ENCODE measurements at regions not wholly inside any gene's neighbourhood (a gene's known extent, or its start where the extent isn't known, plus 50 kb on each side); places are given as distances from the start of the nearest gene placed in this dataset.

DNA sequence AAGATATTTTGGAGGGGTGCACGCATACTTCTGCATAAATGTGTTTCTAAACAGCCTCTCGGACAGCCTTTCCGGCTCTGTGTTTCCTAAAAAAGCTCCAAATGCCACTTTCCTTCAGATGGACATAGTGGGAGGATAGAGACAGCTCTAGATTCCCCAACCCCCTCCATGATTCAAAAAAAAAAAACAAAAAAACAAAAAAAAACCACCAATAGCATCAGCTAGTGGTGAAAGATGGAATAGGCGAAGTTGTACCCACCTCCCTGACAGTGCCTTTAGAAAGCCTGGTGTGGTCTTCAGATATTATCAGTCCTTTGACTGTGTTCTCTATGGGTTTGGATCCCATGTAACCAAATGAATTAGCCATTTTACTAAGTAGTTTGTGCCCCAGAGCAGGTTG lies 94.1 kb downstream of the PHETA1 start:
- Histone ChIP-seq H3K79me2 (ENCODE audit: control insufficient read depth, insufficient read depth, low read length) (no peaks in the 10 kb centered on the region), H3K4me2 (replicated peaks; ENCODE audit: low read depth, low read length, poor library complexity, severe bottlenecking) (no peak overlapping the region), H4K20me1 (ENCODE audit: control insufficient read depth, insufficient read depth, low read length, poor library complexity, severe bottlenecking) (no peaks in the 10 kb centered on the region), H2AFZ (ENCODE audit: insufficient read depth, low read depth, low read length, poor library complexity, severe bottlenecking) (no peak overlapping the region), H3K4me3 (ENCODE audit: control extremely low read depth in 1 of 5, extremely low read depth in 1 of 5, insufficient read depth in 1 of 5, low read depth in 2 of 5, low read length in 4 of 5) (no peak overlapping the region), H3K27me3 (replicated peaks in 1 of 4; ENCODE audit: control extremely low read depth in 1 of 4, control insufficient read depth in 3 of 4, insufficient read depth in 4 of 4, low read length in 3 of 4) (peaks cover 0 to 6% (median 2%) of the 10 kb centered on the region in 4 experiments), H3K4me1 (ENCODE audit: control insufficient read depth in 2 of 2, insufficient read depth in 2 of 2, low read length in 2 of 2) (no peaks in the 10 kb centered on the region), H3K36me3 (replicated peaks in 1 of 2; ENCODE audit: control extremely low read depth in 1 of 2, control insufficient read depth in 1 of 2, extremely low read depth in 1 of 2, insufficient read depth in 2 of 2, low read length in 1 of 2) (no peaks in the 10 kb centered on the region), H3K9me3 (ENCODE audit: control extremely low read depth in 1 of 3, control insufficient read depth in 2 of 3, insufficient read depth in 1 of 3, low read length in 2 of 3) (peaks cover 0 to 13% (median 0%) of the 10 kb centered on the region in 3 donors), H3K9ac (ENCODE audit: low read length) (no peak overlapping the region), H3K27ac (ENCODE audit: low read length in 2 of 2) (no peak overlapping the region)
- no peak for TF ChIP-seq EZH2 (IDR thresholded peaks at IDR 0.05; ENCODE audit: borderline replicate concordance, insufficient read depth, low read depth, low read length, poor library complexity, severe bottlenecking)
- TF ChIP-seq, protein P1, sequence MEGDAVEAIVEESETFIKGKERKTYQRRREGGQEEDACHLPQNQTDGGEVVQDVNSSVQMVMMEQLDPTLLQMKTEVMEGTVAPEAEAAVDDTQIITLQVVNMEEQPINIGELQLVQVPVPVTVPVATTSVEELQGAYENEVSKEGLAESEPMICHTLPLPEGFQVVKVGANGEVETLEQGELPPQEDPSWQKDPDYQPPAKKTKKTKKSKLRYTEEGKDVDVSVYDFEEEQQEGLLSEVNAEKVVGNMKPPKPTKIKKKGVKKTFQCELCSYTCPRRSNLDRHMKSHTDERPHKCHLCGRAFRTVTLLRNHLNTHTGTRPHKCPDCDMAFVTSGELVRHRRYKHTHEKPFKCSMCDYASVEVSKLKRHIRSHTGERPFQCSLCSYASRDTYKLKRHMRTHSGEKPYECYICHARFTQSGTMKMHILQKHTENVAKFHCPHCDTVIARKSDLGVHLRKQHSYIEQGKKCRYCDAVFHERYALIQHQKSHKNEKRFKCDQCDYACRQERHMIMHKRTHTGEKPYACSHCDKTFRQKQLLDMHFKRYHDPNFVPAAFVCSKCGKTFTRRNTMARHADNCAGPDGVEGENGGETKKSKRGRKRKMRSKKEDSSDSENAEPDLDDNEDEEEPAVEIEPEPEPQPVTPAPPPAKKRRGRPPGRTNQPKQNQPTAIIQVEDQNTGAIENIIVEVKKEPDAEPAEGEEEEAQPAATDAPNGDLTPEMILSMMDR (IDR thresholded peaks at IDR 0.05), result no peak
- H3K27ac Mint-ChIP-seq, result no peak overlapping the region
- ChIA-PET CTCF (interaction anchor here (0.5 kb wide), 1 partner anchor 237 kb away, joined by 5 read pairs; no protein-coding TSS in a partner anchor), POLR2A (interaction anchor here (0.7 kb wide), 1 partner anchor 185 kb away, joined by 3 read pairs; no protein-coding TSS in a partner anchor)
- WGBS (ENCODE audit: insufficient coverage), result no CpG with 5 or more reads among the region's 4 CpGs
- H3K4me3 Mint-ChIP-seq, result no peak overlapping the region
- H3K9me3 Mint-ChIP-seq (ENCODE audit: insufficient read depth), result no peaks in the 10 kb centered on the region
- no peak for ATAC-seq (ENCODE audit: low read depth)
- DNase-seq, result no peak
- H3K27me3 Mint-ChIP-seq, result peaks cover 36% of the 10 kb centered on the region
- intact Hi-C loops (cut with micrococcal nuclease), result no loop called here
- H3K4me1 Mint-ChIP-seq, result no peaks in the 10 kb centered on the region

DNA sequence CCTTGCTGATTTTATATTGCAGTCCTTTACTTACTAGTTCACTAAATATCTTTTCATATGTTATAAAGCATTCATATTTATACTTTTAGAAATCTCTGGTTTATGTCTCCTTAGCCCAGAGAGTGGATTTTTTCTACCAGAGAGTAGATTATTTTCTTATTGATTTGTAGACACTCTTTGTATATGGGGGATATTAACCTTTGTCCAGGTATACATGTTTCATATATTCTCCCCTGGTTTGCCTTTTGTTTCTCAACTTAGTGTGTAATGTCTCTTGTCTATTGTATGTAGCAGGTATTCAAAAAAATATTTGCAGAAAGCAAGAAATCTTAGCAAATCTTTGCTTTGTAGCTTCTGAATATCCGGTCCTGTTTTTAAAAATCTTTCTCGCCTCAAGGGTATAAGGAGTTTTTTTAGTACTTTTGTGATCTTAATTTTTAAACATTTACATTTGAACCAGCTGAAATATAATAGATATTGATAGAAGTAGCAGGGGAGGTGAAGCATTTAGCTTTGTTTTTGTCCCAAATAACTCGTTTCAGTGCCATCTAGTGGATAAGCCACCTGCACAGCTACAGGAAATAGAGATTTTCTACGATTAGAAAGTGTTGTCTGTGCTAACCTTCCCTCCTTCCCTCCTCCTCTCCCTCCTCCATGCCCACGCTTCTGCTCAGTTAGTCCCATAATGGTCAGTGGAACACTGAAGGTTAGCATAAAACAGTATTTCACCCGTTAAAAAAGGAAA lies 97.0 kb downstream of the PHETA1 start:
- ChIA-PET CTCF (interaction anchor here (0.6 to 1.5 kb wide), 2 partner anchors 10 to 350 kb away, joined by 3 to 5 read pairs; no protein-coding TSS in a partner anchor), POLR2A (interaction anchor here (0.6 kb wide), 1 partner anchor 544 kb away, joined by 4 read pairs; no protein-coding TSS in a partner anchor)
- peaks cover 0 to 3% (median 0%) of the 10 kb centered on the region in 3 donors for H3K9me3 ChIP-seq (ENCODE audit: control extremely low read depth in 1 of 3, control insufficient read depth in 2 of 3, insufficient read depth in 1 of 3, low read length in 2 of 3)
- Mint-ChIP-seq H3K4me3 (no peak overlapping the region), H3K4me1 (no peaks in the 10 kb centered on the region), H3K27me3 (peaks cover 24% of the 10 kb centered on the region), H3K9me3 (ENCODE audit: insufficient read depth) (no peaks in the 10 kb centered on the region), H3K27ac (no peak overlapping the region)
- no peak overlapping the region for H3K4me2 ChIP-seq (replicated peaks; ENCODE audit: low read depth, low read length, poor library complexity, severe bottlenecking)
- TF ChIP-seq, protein P1 (IDR thresholded peaks at IDR 0.05), result no peak
- no peak for TF ChIP-seq EZH2 (IDR thresholded peaks at IDR 0.05; ENCODE audit: borderline replicate concordance, insufficient read depth, low read depth, low read length, poor library complexity, severe bottlenecking)
- ATAC-seq (ENCODE audit: low read depth) (no peak), DNase-seq (no peak)
- H3K4me1 ChIP-seq (ENCODE audit: control insufficient read depth in 2 of 2, insufficient read depth in 2 of 2, low read length in 2 of 2), result no peaks in the 10 kb centered on the region
- no peaks in the 10 kb centered on the region for H3K36me3 ChIP-seq (replicated peaks in 1 of 2; ENCODE audit: control extremely low read depth in 1 of 2, control insufficient read depth in 1 of 2, extremely low read depth in 1 of 2, insufficient read depth in 2 of 2, low read length in 1 of 2)
- H4K20me1 ChIP-seq (ENCODE audit: control insufficient read depth, insufficient read depth, low read length, poor library complexity, severe bottlenecking), result no peaks in the 10 kb centered on the region
- H2AFZ ChIP-seq (ENCODE audit: insufficient read depth, low read depth, low read length, poor library complexity, severe bottlenecking), result no peak overlapping the region
- H3K79me2 ChIP-seq (ENCODE audit: control insufficient read depth, insufficient read depth, low read length), result no peaks in the 10 kb centered on the region
- H3K27me3 ChIP-seq (replicated peaks in 1 of 4; ENCODE audit: control extremely low read depth in 1 of 4, control insufficient read depth in 3 of 4, insufficient read depth in 4 of 4, low read length in 3 of 4), result peaks cover 0 to 6% (median 2%) of the 10 kb centered on the region in 4 experiments
- intact Hi-C loops (cut with micrococcal nuclease), result no loop called here
- whole genome bisulfite sequencing (ENCODE audit: insufficient coverage), result no CpG with 5 or more reads among the region's 6 CpGs
- H3K9ac ChIP-seq (ENCODE audit: low read length), result no peak overlapping the region
- H3K4me3 ChIP-seq (ENCODE audit: control extremely low read depth in 1 of 5, extremely low read depth in 1 of 5, insufficient read depth in 1 of 5, low read depth in 2 of 5, low read length in 4 of 5), result no peak overlapping the region
- H3K27ac ChIP-seq (ENCODE audit: low read length in 2 of 2), result no peak overlapping the region
